NCI-H2227 (cell line): ENCODE measurements at regions not wholly inside any gene's neighbourhood (a gene's known extent, or its start where the extent isn't known, plus 50 kb on each side); places are given as distances from the start of the nearest gene placed in this dataset.
"Not testable (repeated sequence)": the region's sequence is repeated elsewhere in the genome, so short reads cannot be mapped to it uniquely, and the experiment has no call there.

Source experiments
- DNase-seq: peaks from one replicate; lab custom pipeline; 2025; ENCODE audit not compliant: unreplicated experiment; lab: John Stamatoyannopoulos, UW

DNA sequence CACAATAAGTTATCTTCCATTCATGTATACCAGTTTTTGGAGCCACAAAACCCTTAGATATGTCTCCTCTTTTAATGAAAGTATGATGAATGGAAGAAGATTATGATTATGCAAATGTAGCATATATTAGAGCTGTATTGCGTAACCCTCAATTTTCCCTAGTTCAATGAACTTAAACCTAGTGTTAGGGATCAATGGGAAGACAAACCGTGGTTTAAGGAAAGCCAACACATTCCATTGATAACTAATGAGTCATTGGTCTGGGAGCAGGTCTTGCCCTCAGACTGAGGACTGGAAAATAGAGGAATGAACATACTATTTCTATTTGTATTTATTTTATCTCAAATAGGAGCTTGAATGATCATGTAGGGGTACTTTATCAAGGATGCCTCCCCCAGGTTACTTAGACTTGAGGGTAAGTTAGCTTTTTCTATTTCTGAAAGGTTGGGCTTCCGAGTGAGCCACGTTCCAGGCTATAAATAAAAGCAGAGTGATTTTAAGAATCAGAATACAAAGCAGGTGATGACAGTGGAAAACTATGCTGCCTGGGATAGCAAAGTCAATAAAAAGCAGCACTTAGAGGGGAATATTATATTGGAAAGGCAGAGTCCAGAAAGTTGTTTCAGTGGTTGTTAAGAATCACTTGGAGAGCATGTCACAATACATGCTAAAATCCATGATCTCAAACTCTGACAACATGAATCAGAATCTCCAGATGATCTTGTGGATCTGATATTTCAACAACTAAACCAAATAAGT lies 356.0 kb downstream of the ADAM29 start:
- DNase-seq = no peak

DNA sequence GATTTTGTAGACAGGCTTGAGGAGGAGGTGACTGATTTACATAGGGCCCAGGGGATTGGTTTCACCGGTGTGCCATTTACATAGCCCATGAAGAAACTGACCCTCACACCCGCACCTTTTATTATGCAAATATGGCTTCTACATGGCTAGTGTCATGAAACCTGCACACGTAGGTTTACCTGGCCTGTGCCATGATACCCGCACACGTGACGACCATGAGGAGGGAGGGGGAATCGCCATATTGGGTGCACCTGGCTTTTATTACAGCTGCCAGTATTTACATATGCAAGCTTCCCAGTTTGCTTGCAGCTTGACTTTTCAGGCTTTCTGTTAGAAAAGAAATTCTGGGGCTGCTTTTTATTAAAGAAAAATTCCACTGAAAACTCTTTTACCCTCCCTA lies 359.7 kb downstream of the ADAM29 start:
- DNase-seq = no peak

DNA sequence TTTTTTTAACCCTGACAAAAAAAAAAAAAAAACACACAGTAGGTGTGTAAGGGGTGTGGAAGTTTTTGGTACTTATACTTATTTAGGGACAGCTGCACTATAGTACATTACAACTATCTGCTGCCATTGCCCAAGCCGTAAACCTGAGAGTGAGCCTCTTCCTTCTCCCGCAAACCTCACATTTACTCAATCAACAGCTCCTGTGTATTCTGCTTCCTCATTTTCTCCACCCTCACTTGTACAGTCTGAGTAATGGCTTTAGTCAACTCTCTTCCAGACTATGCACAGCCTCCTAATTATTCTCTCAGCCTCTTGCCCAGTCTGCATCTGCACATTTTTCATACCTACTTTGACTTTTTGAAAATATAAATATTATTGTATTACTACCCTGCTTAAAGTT lies 362.0 kb downstream of the ADAM29 start:
- no peak for DNase-seq

DNA sequence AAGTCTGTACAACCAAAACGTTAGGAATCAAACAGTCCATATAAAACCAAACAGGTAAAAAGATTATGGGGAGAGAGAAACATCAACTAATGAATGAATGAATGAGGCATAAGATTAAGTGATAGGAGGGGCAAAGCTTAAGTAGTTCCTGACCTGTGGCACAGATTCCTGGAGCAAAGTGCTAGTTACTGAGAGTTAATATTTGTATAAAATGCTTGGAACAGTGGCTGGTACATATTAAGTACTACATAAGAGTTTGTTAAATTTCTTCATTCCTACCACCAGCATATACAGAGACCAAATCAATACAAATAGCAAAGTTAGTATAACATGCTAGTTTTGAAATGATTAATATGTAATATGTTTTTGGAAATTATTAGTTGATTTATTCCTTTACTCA lies 363.7 kb downstream of the ADAM29 start:
- no peak for DNase-seq

DNA sequence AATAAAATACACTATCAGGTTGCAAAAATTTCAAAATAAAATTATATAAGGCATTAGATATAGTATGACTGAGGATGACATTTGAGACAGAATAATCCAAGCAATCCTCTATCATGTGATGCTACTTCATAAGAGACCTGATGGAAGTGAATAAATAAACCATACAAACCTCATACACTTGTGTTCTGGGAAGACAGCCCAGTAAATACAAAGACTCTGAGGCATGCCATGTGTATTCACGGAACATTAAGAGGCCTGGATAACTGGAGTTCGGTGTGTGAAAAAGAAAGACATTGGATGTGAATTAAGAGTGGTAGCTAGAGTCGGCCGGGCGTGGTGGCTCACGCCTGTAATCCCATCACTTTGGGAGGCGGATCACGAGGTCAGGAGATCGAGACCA lies 364.2 kb downstream of the ADAM29 start:
- no peak for DNase-seq

DNA sequence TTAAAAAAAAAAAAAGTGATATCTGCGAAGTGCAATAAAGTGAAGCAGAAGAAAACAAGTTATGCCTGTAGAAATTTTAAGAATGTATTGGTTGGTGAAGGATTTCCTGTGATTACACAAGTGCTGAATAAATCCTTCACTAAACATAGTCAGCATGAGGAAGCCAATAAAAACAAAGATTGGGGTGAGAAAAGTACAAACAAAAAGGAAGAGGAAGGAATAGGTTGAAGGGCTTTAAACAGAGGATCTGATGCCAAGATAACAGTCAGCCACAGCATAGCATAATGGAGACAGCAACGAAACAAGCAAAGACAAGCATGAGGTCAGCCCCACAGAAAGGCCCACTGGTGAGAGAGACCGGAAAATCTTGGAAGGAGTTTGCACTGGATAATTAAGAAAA lies 372.2 kb downstream of the ADAM29 start:
- DNase-seq = no peak

DNA sequence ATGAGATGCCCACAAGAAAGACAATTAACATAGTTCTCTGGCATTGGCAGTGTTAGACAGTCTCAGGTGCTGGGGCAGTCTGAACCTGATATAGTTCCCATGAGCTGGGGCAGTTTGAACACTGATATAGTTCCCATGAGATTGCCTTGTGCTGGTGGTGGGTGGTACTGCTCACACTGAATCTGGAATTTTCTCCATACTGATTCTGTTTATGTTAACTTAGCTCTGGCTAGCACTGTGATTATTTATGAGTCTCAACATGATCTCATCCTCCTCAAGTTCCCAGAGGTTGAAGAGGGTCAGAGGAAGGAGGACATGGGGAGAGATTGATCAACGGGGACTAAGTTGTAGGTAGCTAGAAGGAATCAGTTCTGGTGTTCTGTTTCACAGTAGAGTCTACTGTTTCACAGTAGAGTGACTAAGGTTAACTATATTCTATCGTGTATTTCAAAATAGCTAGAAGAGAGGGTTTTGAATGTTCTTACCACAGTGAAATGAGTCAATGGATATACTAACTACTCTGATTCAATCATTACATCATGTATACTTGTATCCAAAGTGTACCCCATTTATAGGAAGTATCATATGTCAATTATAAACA lies 379.9 kb downstream of the ADAM29 start:
- DNase-seq = no peak

DNA sequence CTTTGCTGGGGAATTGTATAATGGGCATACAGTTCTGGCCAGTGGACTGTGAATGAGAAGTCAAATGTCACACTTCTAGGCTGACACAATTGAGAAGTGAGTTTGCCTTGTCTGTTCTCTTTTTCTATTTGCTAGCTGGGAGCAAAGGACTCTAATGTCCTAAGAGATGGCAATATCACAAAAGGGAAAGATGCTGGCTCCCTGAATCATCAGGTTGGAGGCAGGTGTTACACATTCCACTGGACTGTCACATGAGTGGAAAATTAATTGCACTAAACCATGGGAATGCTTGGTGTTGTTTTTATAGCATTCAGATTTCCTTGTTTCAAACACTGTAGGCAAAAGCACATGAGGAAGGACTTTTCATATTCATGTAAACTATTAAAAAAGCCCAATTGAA lies 388.3 kb downstream of the ADAM29 start:
- no peak for DNase-seq

DNA sequence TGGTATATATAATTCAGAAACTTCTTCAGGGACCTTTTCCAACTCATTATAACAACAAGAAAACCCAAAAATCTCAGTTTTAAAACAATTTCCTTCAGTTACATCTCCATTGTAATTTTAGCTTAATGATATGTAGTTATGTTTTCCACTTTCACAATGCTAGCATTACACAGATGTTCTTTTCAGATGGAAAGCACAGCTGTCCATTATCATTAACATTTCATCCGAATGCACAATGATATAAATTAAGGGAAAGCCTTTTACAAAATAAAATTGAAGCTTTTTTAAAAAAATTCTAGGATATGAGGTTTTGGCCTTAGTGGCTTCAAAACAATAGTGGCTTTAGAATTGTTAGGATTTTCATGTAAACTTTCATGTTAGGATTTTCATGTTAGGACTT lies 389.2 kb downstream of the ADAM29 start:
- no peak for DNase-seq

DNA sequence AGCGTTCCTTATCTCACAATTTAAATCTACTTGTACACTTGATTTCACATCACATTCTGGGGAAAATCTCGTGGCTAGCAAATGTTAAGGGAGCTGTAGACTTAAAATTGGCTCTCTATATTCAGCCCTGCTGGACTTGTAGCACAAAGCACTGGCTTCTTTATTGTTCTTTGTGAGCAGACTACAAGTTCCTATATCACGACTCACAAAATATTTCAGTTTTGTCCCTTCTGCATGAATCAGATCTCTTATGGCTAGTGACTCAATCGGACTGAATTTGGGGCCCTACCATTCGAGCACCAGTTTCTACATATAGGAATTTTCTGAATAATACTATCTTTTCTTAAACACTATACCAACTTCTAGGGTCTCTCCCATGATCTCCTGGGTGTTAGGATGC lies 390.1 kb downstream of the ADAM29 start:
- DNase-seq = no peak

DNA sequence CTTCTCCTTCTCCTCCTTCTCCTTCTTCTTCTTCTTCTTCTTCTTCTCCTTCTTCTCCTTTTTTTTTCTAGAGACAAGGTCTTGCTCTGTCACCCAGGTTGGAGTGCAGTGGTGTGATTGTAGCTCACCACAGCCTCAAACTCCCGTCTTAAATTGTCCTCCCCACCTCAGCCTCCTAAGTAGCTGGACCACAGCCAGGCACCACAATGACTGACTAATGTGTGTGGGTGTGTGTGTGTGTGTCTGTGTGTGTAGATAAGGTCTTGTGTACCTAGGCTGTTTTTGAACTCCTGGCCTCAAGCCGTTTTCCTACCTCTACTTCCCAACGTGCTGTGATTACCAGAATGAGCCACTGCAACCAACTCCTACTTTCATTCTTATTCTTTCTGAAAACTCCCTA lies 390.9 kb downstream of the ADAM29 start:
- DNase-seq = no peak

DNA sequence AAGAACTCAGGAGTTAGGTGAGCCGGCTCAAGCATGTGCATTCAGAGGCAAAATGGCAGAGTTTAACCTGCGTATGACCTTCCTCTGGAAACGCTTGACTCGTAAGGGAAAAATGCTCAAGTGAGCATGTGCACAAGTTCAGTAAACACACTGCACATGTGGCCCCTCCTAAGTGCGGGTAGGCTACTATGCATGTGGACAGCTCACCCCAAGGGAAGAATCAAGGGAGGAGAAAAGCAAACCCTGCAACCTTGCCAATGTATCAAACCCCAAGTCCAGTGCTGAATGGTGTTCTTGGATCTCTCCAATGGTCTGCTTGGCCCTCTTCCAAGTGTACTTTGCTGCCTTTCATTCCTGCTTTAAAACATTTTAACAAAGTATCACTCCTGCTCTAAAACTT lies 407.1 kb downstream of the ADAM29 start:
- DNase-seq = no peak

DNA sequence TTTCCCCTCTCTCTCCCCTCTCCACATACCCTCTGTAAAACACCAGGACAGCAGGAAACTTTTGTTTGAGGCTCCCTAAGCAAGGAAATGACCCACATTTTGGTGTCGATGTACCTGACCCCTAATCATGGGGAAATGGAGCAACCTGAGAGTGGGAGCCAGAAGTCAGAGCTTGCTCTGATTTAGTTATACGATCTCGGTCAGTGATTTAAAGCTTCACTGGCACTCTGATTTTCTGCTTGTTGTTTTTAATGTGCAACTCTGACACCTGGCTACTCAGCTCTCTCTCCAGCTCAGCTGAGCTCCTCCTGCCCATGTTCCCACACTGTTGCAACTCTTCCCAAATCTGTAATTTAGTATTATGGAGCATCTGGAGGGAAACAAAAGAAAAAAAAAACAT lies 408.6 kb downstream of the ADAM29 start:
- no peak for DNase-seq

DNA sequence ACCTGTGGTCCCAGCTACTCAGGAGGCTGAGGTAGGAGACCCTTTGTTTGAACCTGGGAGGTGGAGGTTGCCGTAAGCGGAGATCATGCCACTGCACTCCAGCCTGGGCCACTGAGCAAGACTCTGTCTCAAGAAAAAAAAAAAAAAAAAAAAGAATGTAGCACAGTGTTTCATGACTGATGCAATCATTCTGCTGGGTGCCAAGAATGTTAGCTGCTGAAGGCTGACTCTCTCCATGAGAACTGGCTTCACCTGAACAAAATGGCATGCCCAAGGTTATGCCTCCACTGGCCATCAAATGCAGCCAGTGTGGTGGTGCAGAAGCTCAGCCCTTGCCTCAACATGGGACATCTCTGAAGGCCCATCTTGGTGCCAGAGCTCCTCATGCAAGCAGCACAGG lies 412.1 kb downstream of the ADAM29 start:
- no peak for DNase-seq

DNA sequence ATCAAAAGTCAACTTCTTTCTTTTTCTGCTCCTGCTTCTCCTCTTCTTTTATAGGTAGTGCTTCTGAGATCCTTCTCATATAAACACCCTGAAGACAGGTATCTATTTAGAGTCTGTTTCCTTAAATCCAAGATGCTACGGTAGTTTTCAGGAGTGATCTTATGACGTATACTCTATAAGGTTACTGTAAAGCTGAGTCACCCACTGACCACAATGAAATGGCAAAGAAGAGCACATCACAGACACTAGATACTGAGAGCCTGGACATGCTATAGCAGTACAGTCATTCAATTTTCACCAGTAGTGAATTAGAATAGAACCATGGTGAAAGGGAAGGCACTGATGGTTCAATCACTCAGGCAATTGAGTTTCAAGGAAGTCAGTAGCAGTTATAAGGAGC lies 412.5 kb downstream of the ADAM29 start:
- DNase-seq = no peak

DNA sequence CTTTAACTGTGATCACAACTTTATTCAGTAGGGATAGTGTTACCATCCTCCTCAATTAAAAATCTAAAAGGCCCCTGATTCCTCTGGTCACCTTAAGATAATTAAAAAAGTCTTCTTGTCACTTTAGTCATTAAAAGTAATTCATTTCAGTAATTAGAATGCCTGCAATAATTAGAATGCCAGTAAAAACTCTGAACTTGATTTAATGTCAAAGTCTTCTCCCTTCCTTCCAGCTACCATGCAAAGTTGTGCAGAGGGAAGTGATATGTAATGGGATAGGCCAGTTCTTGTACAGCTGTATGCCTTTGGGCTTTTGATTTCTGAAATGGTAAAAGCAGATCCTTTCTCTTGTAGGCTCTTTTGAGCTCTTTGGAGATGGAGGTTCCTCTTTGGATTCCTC lies 417.2 kb downstream of the ADAM29 start:
- DNase-seq = no peak

DNA sequence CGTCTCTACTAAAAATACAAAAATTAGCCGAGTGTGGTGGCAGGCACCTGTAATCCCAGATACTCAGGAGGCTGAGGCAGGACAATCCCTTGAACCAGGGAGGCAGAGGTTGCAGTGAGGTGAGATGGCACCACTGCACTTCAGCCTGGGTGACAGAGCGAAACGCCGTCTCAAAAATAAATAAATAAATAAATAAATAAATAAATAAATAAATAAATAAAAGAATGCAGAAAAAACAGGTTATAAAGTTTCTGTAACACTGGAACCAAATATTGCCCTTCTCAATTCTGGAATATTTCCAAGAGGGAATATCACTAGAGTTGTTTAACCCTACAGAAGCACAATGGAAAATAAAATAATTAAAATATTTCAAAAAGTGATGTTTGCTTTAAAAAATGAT lies 418.4 kb downstream of the ADAM29 start:
- not testable (repeated sequence) for DNase-seq

DNA sequence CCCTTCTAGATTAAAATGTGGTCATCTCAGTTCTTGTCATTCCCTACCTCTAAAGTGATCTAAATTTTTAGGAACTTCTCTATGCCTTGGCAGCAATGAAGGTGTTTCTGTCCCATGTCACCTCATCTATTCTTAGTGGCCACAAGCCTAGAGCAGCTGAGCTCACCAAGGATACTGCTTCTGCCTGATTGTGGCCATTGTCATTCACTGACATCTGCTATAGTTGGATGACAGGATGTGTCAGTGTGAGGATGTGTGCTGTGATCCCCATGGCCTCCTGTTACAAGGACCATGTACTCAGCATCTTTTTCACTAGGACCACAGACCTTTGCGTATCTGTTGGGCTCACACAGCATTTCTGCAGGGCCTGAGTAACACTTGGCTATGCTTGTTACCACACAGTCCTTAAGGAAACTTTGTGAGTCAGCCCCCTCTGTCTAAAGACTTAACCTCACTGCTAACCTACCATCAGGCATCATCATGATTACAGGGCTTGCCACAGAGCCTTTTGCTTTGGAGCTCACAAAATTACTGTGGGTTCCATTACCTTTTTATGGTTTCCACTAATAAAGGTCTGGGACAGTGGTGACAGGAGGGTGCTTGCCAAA lies 421.0 kb downstream of the ADAM29 start:
- DNase-seq = peak; percentile 23

DNA sequence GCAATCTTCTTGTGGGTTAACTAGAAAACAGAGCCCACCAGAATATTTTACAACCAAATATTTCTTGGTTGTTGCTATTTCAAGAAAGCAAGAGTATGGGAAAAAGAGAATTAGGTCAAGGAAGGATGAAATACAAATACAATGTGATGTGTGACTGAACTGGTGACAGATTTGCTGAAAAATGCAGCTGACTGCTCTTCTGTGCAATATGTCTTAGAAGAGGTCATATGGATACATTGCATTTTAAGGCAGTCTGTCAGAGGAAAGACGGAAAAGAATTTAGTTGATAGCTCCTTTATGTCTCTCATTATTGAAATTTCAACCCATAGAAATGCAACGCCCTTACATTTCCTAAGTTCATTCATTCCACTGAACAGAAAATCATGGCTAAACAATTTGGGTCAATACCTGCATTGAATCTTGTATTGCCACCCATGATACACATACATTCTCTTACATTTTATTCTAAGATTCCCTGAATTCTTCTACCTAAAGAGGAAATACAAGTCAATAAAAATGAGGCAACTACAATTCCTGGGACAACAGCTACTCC lies 423.1 kb downstream of the ADAM29 start:
- DNase-seq = no peak

DNA sequence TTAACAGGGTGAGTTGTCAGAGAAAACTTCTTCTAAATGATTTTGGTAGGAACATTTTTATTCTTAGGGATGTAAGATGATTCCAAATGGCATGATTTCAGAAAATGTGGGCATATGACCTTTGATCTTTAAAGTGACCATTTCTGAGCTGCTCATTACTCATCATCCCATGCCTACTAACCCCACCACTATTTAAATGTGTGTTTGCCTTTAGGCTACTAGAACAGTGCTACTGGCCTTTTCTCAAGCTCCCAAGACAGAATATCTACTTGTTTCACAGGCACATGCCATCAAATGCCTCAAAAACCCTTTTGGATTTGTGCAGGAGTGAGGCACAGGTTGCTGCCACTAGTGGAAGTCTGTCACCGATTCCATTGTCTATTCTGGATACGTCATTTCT lies 428.2 kb downstream of the ADAM29 start:
- no peak for DNase-seq

DNA sequence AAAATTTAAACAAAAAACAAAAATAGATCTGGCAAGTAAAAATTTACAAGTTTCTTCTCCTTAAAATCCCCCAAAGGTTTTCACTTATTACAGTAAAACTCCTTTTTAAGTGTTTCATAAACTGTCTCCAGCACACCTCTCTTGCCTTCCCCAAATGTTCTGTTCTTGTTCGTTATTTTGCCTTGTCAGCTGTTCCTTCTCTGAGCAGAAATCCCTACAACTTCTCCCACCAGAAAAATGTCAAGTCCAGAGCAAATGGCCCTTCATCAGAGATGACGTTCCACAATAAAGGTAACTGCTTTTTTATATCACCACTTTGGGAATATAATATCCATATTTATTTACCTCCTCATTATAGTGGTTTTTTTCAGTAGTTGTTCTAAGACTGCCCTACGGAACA lies 432.1 kb downstream of the ADAM29 start:
- DNase-seq = no peak

DNA sequence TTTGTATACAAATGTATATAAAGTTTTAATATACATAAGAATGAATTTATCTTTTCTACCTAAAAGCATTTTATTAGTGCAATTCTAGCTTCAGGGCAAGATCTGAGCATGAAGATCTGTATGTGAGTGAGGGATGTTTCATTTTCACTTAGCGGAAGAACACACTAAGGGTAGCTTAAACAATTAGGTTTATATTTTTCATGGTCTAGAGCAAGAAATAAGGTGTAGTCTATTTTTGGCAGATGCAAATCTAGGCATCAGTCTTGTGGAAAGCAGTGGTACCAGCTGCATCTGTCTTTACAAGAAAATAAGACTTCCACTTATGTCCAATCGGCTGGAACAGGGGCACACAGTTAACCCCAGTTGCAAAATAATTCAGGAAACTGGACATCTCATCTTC lies 433.3 kb downstream of the ADAM29 start:
- DNase-seq = no peak
